ENCODE measurements at regions not wholly inside any gene's neighbourhood (a gene's known extent, or its start where the extent isn't known, plus 50 kb on each side); places are given as distances from the start of the nearest gene placed in this dataset.

DNA sequence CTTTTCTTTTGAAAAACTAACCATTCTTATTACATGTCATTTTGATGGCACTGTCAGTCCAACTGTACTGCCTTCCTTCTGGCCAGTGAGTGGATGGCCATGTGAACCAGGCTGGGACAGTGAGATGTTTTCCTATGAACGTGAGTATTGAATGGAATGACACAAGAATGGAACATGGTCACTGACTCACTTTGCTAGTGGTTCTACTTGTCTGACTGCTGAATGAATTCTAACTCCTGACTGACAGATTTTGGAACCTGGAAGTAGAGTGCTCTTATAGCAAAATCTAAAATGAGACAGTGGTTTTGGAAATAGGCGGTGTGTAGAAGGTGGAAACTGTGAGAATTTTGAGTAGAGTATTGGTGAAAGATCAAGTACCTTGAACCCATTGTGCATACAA is 606.9 kb upstream of the KCNMB2 start:
- no peak for DNase-seq (ENCODE audit: low read depth)

GRCh38 chr3:177930771-177931170 is 605.5 kb upstream of the KCNMB2 start:
- no peak for DNase-seq (ENCODE audit: low read depth)
- in situ Hi-C loops (cut with HindIII; ENCODE audit: low pct_unique_long_range_greater_than_20kb, low sequenced_read_pairs): no loop called here

More for the DNA sequence above, 606.9 kb upstream of the KCNMB2 start:
- in situ Hi-C loops (cut with HindIII; ENCODE audit: low pct_unique_long_range_greater_than_20kb, low sequenced_read_pairs): no loop called here

DNA sequence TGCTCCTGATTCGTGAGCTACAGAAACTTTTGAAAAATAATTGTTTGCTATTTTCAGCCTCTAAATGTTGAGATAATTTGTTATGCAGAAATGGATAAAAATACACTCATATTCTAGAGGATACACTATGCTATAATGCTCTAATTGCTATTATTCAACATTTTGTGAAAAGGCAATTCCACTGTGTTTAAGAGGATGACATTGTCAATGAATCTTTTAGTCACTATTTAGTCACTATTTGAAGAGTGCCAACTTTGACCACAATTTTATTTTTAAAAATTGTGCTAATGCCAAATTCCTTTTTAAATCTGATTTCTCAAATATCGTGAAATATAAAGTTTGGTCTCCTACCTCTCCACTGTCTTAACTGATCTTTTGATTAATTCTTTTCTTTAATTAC is 604.9 kb upstream of the KCNMB2 start:
- in situ Hi-C loops (cut with HindIII; ENCODE audit: low pct_unique_long_range_greater_than_20kb, low sequenced_read_pairs): no loop called here

DNA sequence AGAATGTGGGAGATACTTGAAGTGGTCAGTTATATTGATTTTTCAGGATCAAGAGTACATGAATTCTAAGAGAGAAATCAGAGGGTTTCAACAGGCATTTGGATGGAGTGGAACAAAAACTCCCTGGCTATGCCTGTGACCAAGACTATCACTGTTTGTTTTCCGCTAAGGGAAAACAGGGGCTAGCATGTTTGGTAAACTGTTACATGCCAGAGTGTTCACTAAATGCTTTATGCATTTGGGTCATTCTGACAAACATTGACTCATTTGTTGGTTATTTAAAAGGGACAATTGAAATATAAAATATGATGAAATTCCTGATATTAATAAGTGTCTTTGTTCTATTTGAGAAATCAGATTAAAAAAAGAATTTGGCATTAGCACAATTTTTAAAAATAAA is 603.9 kb upstream of the KCNMB2 start:
- in situ Hi-C loops (cut with HindIII; ENCODE audit: low pct_unique_long_range_greater_than_20kb, low sequenced_read_pairs): no loop called here

More for the DNA sequence above, 604.9 kb upstream of the KCNMB2 start:
- DNase-seq (ENCODE audit: low read depth): no peak

GRCh38 chr3:177932750-177933660 is 603.2 kb upstream of the KCNMB2 start:
- DNase-seq (ENCODE audit: low read depth): no peak
- in situ Hi-C loops (cut with HindIII; ENCODE audit: low pct_unique_long_range_greater_than_20kb, low sequenced_read_pairs): no loop called here

More for the DNA sequence above, 603.9 kb upstream of the KCNMB2 start:
- DNase-seq (ENCODE audit: low read depth): no peak

- in situ Hi-C loops (cut with HindIII; ENCODE audit: low pct_unique_long_range_greater_than_20kb, low sequenced_read_pairs): no loop called here
Measured at GRCh38 chr3:177934001-177934891, 602.0 kb upstream of the KCNMB2 start.

GRCh38 chr3:177935047-177935446 is 601.2 kb upstream of the KCNMB2 start:
- in situ Hi-C loops (cut with HindIII; ENCODE audit: low pct_unique_long_range_greater_than_20kb, low sequenced_read_pairs): no loop called here
- DNase-seq (ENCODE audit: low read depth): peak; percentile 9

More at GRCh38 chr3:177934001-177934891, 602.0 kb upstream of the KCNMB2 start:
- peak; percentile 39 for DNase-seq (ENCODE audit: low read depth)

- no peak for DNase-seq (ENCODE audit: low read depth)
- in situ Hi-C loops (cut with HindIII; ENCODE audit: low pct_unique_long_range_greater_than_20kb, low sequenced_read_pairs): no loop called here
Measured at GRCh38 chr3:177936721-177937120, 599.5 kb upstream of the KCNMB2 start.

GRCh38 chr3:177942911-177943310 is 593.3 kb upstream of the KCNMB2 start:
- in situ Hi-C loops (cut with HindIII; ENCODE audit: low pct_unique_long_range_greater_than_20kb, low sequenced_read_pairs): no loop called here
- DNase-seq (ENCODE audit: low read depth): no peak

DNA sequence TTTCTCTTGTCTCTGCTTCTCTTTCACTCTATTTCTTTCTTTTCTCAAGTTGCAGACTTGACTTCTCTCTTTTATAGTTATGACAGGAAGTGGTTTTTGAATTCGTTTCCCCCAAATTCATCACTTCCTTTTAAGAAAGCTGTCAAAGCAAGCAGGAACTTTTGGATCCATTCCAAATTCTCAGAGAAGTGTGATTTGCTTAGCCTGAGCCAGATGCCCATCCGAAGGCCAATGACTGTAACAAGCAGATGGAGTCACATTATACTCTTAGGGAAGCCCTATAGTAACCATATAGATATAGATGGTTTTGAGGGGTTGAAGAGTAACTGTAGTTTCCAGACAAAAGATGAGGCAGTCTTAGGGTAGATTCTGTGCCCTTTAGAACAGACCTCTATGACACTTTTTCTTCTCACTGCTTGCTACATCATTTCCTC is 592.0 kb upstream of the KCNMB2 start:
- no peak for DNase-seq (ENCODE audit: low read depth)

DNA sequence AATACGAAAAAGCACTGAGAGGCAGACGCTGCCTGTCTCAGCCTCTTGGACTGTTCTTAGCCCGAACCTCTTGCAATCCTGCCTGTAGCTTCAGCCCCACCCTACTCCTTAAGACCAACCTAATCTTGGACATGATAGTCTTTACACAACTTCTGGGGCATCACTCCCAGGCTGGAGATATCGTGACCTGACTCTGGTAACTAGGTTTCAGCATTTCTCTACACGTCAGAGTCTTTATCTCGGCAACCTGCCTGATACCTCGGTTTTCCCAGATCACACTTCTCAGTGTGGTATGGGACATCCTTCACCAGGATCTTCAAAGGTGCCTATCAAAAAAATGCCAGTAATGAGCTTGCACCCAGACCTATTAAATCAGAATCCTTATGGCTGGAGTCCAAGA is 590.2 kb upstream of the KCNMB2 start:
- in situ Hi-C loops (cut with HindIII; ENCODE audit: low pct_unique_long_range_greater_than_20kb, low sequenced_read_pairs): no loop called here
- DNase-seq (ENCODE audit: low read depth): no peak

More for the DNA sequence above, 592.0 kb upstream of the KCNMB2 start:
- in situ Hi-C loops (cut with HindIII; ENCODE audit: low pct_unique_long_range_greater_than_20kb, low sequenced_read_pairs): no loop called here

DNA sequence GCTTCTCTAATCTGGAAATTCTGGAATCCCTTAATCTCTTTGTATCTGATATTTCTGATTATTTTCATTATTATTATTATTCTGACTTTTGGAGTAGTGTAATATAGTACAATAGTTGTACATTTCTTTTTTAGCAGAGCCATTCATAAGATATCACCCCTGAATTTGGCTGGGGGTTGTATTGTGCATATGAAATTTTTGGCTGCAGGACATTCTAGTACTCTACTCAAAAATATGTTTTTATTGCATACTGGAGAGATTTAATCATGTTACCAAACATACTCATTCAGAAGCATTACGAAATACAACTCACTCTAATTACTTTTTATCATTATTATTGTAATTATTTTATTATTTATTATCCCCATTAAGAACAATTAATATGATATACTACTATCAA is 589.7 kb upstream of the KCNMB2 start:
- in situ Hi-C loops (cut with HindIII; ENCODE audit: low pct_unique_long_range_greater_than_20kb, low sequenced_read_pairs): no loop called here

DNA sequence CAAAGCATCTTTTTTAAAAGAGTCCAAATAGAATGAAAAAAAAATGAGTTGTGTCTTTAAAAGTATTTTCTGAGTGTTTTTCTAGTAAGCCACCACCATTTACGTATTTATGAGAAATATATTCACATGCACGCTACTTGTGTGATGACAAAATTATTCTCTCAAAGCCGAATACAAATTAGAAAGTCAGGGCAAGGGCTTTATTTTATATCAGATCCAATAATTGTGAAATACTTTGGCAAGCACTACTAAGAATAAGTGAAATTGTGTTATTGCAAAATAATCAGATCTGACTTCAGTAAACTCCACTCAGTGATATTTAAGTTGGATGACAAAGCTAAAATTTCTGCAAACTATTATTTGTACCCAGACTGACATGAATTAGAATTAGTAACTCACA is 589.3 kb upstream of the KCNMB2 start:
- no peak for DNase-seq (ENCODE audit: low read depth)
- in situ Hi-C loops (cut with HindIII; ENCODE audit: low pct_unique_long_range_greater_than_20kb, low sequenced_read_pairs): no loop called here

More for the DNA sequence above, 589.7 kb upstream of the KCNMB2 start:
- DNase-seq (ENCODE audit: low read depth): no peak

- DNase-seq (ENCODE audit: low read depth): no peak
- in situ Hi-C loops (cut with HindIII; ENCODE audit: low pct_unique_long_range_greater_than_20kb, low sequenced_read_pairs): no loop called here
Measured at GRCh38 chr3:177947901-177948300, 588.3 kb upstream of the KCNMB2 start.

GRCh38 chr3:177948716-177949425 is 587.4 kb upstream of the KCNMB2 start:
- in situ Hi-C loops (cut with HindIII; ENCODE audit: low pct_unique_long_range_greater_than_20kb, low sequenced_read_pairs): no loop called here
- no peak for DNase-seq (ENCODE audit: low read depth)

GRCh38 chr3:177959188-177959587 is 577.0 kb upstream of the KCNMB2 start:
- no peak for DNase-seq (ENCODE audit: low read depth)
- in situ Hi-C loops (cut with HindIII; ENCODE audit: low pct_unique_long_range_greater_than_20kb, low sequenced_read_pairs): no loop called here

DNA sequence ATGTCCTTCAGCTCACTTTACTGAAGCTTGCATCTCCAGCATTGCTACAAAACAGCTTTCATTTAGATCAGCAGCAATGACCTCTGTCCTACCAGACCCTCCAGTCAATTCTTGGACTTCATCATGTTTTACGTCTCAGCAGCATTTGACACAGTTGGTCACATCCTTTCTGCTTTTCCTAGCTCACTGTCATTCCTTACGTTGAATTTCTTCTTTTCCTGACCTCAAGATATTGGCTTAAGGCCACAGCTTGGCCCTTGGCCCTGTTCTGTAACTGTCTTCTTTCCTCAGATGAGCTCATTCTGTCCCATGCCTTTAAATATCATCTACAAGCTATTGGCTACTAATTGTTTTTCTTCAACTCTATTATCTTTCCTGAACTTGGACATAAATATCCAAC is 576.2 kb upstream of the KCNMB2 start:
- no peak for DNase-seq (ENCODE audit: low read depth)
- in situ Hi-C loops (cut with HindIII; ENCODE audit: low pct_unique_long_range_greater_than_20kb, low sequenced_read_pairs): no loop called here

- DNase-seq (ENCODE audit: low read depth): no peak
- in situ Hi-C loops (cut with HindIII; ENCODE audit: low pct_unique_long_range_greater_than_20kb, low sequenced_read_pairs): no loop called here
Measured at GRCh38 chr3:177960722-177961121, 575.5 kb upstream of the KCNMB2 start.

All from Caki2 (cell line).